Astrocyte of the cerebellum (primary cell): ENCODE measurements at regions not wholly inside any gene's neighbourhood (a gene's known extent, or its start where the extent isn't known, plus 50 kb on each side); places are given as distances from the start of the nearest gene placed in this dataset.

Source experiments
- DNase-seq: peaks from one replicate; pipeline ENCODE4 v3.0.0-alpha.2; 2011; ENCODE audit warnings: low read depth
- H3K4me3 ChIP-seq: 2 replicates; pipeline ENCODE4 v1.5.1; 2011; ENCODE audit warnings: mild to moderate bottlenecking, low read depth, low read length, moderate library complexity
- CTCF ChIP-seq: IDR thresholded peaks from 2 replicates; pipeline ENCODE4 v1.5.1; 2012; ENCODE audit warnings: low read length, low read depth, moderate library complexity, mild to moderate bottlenecking; ENCODE audit errors: missing control alignments
- in situ Hi-C: cut with HindIII; loops from 2 replicates; pipeline ENCODE4 v1.10.0; 2017; ENCODE audit warnings: low sequenced_read_pairs

GRCh38 chr2:181165199-181165868 is 184.9 kb downstream of the UBE2E3 start:
- no peak for DNase-seq
- no peak for TF ChIP-seq CTCF
- in situ Hi-C loops: no loop called here
- no peak overlapping the region for H3K4me3 ChIP-seq

- no peak for DNase-seq
- no peak overlapping the region for H3K4me3 ChIP-seq
- in situ Hi-C loops: no loop called here
- no peak for TF ChIP-seq CTCF
Measured at GRCh38 chr2:181169503-181169902, 189.1 kb downstream of the UBE2E3 start.

GRCh38 chr2:181170256-181170655 is 189.9 kb downstream of the UBE2E3 start:
- in situ Hi-C loops: no loop called here
- TF ChIP-seq CTCF: no peak
- H3K4me3 ChIP-seq: no peak overlapping the region
- no peak for DNase-seq

GRCh38 chr2:181172676-181173075 is 192.3 kb downstream of the UBE2E3 start:
- in situ Hi-C loops: no loop called here
- TF ChIP-seq CTCF: no peak
- no peak overlapping the region for H3K4me3 ChIP-seq
- no peak for DNase-seq

GRCh38 chr2:181174611-181175580 is 194.5 kb downstream of the UBE2E3 start:
- in situ Hi-C loops: no loop called here
- peak; percentile 12 for DNase-seq
- H3K4me3 ChIP-seq: no peak overlapping the region
- TF ChIP-seq CTCF: no peak

GRCh38 chr2:181176540-181176939 is 196.1 kb downstream of the UBE2E3 start:
- DNase-seq: no peak
- TF ChIP-seq CTCF: no peak
- H3K4me3 ChIP-seq: no peak overlapping the region
- in situ Hi-C loops: no loop called here
